ENCODE measurements at regions not wholly inside any gene's neighbourhood (a gene's known extent, or its start where the extent isn't known, plus 50 kb on each side); places are given as distances from the start of the nearest gene placed in this dataset.

DNA sequence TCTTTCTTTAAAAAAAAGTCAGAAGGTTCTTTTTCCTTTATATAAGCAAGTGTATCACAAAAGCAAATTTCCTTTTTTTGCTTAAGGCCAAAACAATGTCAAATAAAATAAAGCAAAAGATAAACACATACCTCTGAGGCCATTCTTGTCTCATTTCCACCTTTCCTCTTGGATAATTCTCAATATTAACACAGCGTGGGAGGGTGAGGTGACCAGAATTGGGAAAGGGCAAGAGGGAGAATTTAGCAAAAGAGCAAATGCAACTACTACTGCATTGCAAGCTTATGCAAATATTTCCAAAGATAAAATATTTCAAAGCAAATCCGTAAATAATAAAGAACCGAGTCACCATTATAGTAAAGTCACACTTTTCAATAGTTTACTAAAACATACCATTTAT lies 153.4 kb upstream of the PSMD7 start:
- Mint-ChIP-seq H3K27ac (no peak overlapping the region), H3K4me3 (ENCODE audit: low read depth) (no peak overlapping the region), H3K36me3 (ENCODE audit: insufficient read depth) (no peaks in the 10 kb centered on the region), H3K27me3 (peaks cover 7% of the 10 kb centered on the region), H3K4me1 (ENCODE audit: low read depth) (no peaks in the 10 kb centered on the region), H3K9me3 (ENCODE audit: low read depth) (peaks cover 4% of the 10 kb centered on the region)
- DNase-seq (ENCODE audit: low spot score, unreplicated experiment) = no peak
- TF ChIP-seq, protein P1, sequence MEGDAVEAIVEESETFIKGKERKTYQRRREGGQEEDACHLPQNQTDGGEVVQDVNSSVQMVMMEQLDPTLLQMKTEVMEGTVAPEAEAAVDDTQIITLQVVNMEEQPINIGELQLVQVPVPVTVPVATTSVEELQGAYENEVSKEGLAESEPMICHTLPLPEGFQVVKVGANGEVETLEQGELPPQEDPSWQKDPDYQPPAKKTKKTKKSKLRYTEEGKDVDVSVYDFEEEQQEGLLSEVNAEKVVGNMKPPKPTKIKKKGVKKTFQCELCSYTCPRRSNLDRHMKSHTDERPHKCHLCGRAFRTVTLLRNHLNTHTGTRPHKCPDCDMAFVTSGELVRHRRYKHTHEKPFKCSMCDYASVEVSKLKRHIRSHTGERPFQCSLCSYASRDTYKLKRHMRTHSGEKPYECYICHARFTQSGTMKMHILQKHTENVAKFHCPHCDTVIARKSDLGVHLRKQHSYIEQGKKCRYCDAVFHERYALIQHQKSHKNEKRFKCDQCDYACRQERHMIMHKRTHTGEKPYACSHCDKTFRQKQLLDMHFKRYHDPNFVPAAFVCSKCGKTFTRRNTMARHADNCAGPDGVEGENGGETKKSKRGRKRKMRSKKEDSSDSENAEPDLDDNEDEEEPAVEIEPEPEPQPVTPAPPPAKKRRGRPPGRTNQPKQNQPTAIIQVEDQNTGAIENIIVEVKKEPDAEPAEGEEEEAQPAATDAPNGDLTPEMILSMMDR (IDR thresholded peaks at IDR 0.05; ENCODE audit: unreplicated experiment) = no peak

- H3K27me3 Mint-ChIP-seq = peaks cover 7% of the 10 kb centered on the region
- TF ChIP-seq, protein P1 (IDR thresholded peaks at IDR 0.05; ENCODE audit: unreplicated experiment) = no peak
- H3K27ac Mint-ChIP-seq = no peak overlapping the region
- H3K4me3 Mint-ChIP-seq (ENCODE audit: low read depth) = no peak overlapping the region
- H3K4me1 Mint-ChIP-seq (ENCODE audit: low read depth) = no peaks in the 10 kb centered on the region
- H3K9me3 Mint-ChIP-seq (ENCODE audit: low read depth) = peaks cover 4% of the 10 kb centered on the region
- no peaks in the 10 kb centered on the region for H3K36me3 Mint-ChIP-seq (ENCODE audit: insufficient read depth)
- no peak for DNase-seq (ENCODE audit: low spot score, unreplicated experiment)
Observed at GRCh38 chr16:74141015-74141414, 155.6 kb upstream of the PSMD7 start.

GRCh38 chr16:74140557-74140956 lies 156.1 kb upstream of the PSMD7 start:
- Mint-ChIP-seq H3K4me1 (ENCODE audit: low read depth) (no peaks in the 10 kb centered on the region), H3K27ac (no peak overlapping the region), H3K36me3 (ENCODE audit: insufficient read depth) (no peaks in the 10 kb centered on the region), H3K9me3 (ENCODE audit: low read depth) (peaks cover 4% of the 10 kb centered on the region), H3K4me3 (ENCODE audit: low read depth) (no peak overlapping the region), H3K27me3 (peaks cover 7% of the 10 kb centered on the region)
- TF ChIP-seq, protein P1 (IDR thresholded peaks at IDR 0.05; ENCODE audit: unreplicated experiment) = no peak
- no peak for DNase-seq (ENCODE audit: low spot score, unreplicated experiment)

- Mint-ChIP-seq H3K9me3 (ENCODE audit: low read depth) (peaks cover 3% of the 10 kb centered on the region), H3K4me1 (ENCODE audit: low read depth) (no peaks in the 10 kb centered on the region), H3K27ac (no peak overlapping the region), H3K4me3 (ENCODE audit: low read depth) (no peak overlapping the region), H3K27me3 (peaks cover 5% of the 10 kb centered on the region), H3K36me3 (ENCODE audit: insufficient read depth) (no peaks in the 10 kb centered on the region)
- TF ChIP-seq, protein P1 (IDR thresholded peaks at IDR 0.05; ENCODE audit: unreplicated experiment) = no peak
- no peak for DNase-seq (ENCODE audit: low spot score, unreplicated experiment)
Observed at GRCh38 chr16:74123826-74124225, 172.8 kb upstream of the PSMD7 start.

DNA sequence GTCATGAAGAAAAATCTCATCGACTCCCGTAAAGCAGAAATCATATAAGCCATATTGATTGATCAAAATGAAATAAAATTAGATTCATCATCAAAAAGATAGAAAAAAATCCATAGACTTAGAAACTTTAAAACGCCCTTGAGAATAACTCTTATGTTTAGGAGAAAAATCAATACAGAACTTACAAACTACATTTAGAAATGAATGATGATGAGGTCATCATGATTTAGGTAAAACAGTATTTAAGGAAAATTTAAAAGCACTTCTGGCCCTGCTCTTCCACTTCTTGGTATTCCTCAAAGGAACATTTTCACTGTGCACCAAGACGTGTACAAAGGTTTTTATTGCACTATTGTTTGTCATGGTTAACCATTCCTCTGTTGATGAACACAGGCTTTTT lies 173.4 kb upstream of the PSMD7 start:
- H3K27me3 Mint-ChIP-seq = peaks cover 5% of the 10 kb centered on the region
- peaks cover 3% of the 10 kb centered on the region for H3K9me3 Mint-ChIP-seq (ENCODE audit: low read depth)
- H3K36me3 Mint-ChIP-seq (ENCODE audit: insufficient read depth) = no peaks in the 10 kb centered on the region
- no peak for DNase-seq (ENCODE audit: low spot score, unreplicated experiment)
- H3K4me1 Mint-ChIP-seq (ENCODE audit: low read depth) = no peaks in the 10 kb centered on the region
- TF ChIP-seq, protein P1 (IDR thresholded peaks at IDR 0.05; ENCODE audit: unreplicated experiment) = no peak
- H3K27ac Mint-ChIP-seq = no peak overlapping the region
- H3K4me3 Mint-ChIP-seq (ENCODE audit: low read depth) = no peak overlapping the region
